ENCODE measurements at regions not wholly inside any gene's neighbourhood (a gene's known extent, or its start where the extent isn't known, plus 50 kb on each side); places are given as distances from the start of the nearest gene placed in this dataset.
A peak's percentile ranks its signal among the peaks of the same experiment; 100 is the strongest.

GRCh38 chr5:167290478-167290877, 1001.0 kb upstream of the WWC1 start:
- H4K20me1 ChIP-seq (replicated peaks; ENCODE audit: control insufficient read depth, extremely low read depth, insufficient read depth, low read length): no peaks in the 10 kb centered on the region
- DNase-seq (ENCODE audit: low read depth, low spot score) (no peak), FAIRE-seq (no peak)
- H3K9ac ChIP-seq (replicated peaks; ENCODE audit: extremely low read depth, insufficient read depth, low read length): no peak overlapping the region
- no peak overlapping the region for H3K4me2 ChIP-seq (ENCODE audit: insufficient read depth, low read length)
- intact Hi-C loops (cut with micrococcal nuclease): no loop called here
- H3K9me1 ChIP-seq (replicated peaks; ENCODE audit: control insufficient read depth, extremely low read depth, insufficient read depth, low read length): no peaks in the 10 kb centered on the region
- H3K27me3 ChIP-seq (ENCODE audit: control insufficient read depth in 2 of 2, insufficient read depth in 2 of 2, low read length in 2 of 2): no peaks in the 10 kb centered on the region
- H3K27ac ChIP-seq (ENCODE audit: insufficient read depth, low read depth, low read length): no peak overlapping the region
- no peak for TF ChIP-seq MYC (IDR thresholded peaks at IDR 0.05; ENCODE audit: low read depth, low read length)
- no peaks in the 10 kb centered on the region for H3K79me2 ChIP-seq (ENCODE audit: control insufficient read depth, insufficient read depth, low read length)
- no TSS peak for BruUV-seq (replicated peaks)
- H3K36me3 ChIP-seq (ENCODE audit: control insufficient read depth in 2 of 2, extremely low read depth in 1 of 2, insufficient read depth in 2 of 2, low read length in 2 of 2): no peaks in the 10 kb centered on the region
- H3K4me3 ChIP-seq (replicated peaks in 1 of 3; ENCODE audit: insufficient read depth in 1 of 3, low read depth in 1 of 3, low read length in 3 of 3): no peak overlapping the region
- dilution Hi-C loops (cut with MboI; ENCODE audit: extremely low pct_ligation_motif_present, low sequenced_read_pairs): no loop called here
- H3K4me1 ChIP-seq (ENCODE audit: control insufficient read depth, extremely low read depth, insufficient read depth, low read length): peaks cover 17% of the 10 kb centered on the region
- H3K9me3 ChIP-seq (replicated peaks; ENCODE audit: control insufficient read depth, insufficient read depth, low read length): no peaks in the 10 kb centered on the region
- POLR2A ChIA-PET: no interaction called here
- H2AFZ ChIP-seq (ENCODE audit: low read depth, low read length): no peak overlapping the region
- CTCF ChIA-PET: no interaction called here

- Histone ChIP-seq H3K79me2 (ENCODE audit: control insufficient read depth, insufficient read depth, low read length) (no peaks in the 10 kb centered on the region), H3K27ac (ENCODE audit: insufficient read depth, low read depth, low read length) (peak overlapping the region; percentile 88), H3K9ac (replicated peaks; ENCODE audit: extremely low read depth, insufficient read depth, low read length) (peak overlapping the region; percentile 27), H2AFZ (ENCODE audit: low read depth, low read length) (no peak overlapping the region), H3K36me3 (ENCODE audit: control insufficient read depth in 2 of 2, extremely low read depth in 1 of 2, insufficient read depth in 2 of 2, low read length in 2 of 2) (no peaks in the 10 kb centered on the region), H3K9me1 (replicated peaks; ENCODE audit: control insufficient read depth, extremely low read depth, insufficient read depth, low read length) (no peaks in the 10 kb centered on the region), H3K4me1 (ENCODE audit: control insufficient read depth, extremely low read depth, insufficient read depth, low read length) (peaks cover 28% of the 10 kb centered on the region), H3K4me3 (replicated peaks in 1 of 3; ENCODE audit: insufficient read depth in 1 of 3, low read depth in 1 of 3, low read length in 3 of 3) (peak overlapping the region in 1 of 3 experiments; percentile 33), H3K4me2 (ENCODE audit: insufficient read depth, low read length) (peak overlapping the region; percentile 90), H3K27me3 (ENCODE audit: control insufficient read depth in 2 of 2, insufficient read depth in 2 of 2, low read length in 2 of 2) (no peaks in the 10 kb centered on the region), H4K20me1 (replicated peaks; ENCODE audit: control insufficient read depth, extremely low read depth, insufficient read depth, low read length) (no peaks in the 10 kb centered on the region), H3K9me3 (replicated peaks; ENCODE audit: control insufficient read depth, insufficient read depth, low read length) (no peaks in the 10 kb centered on the region)
- POLR2A ChIA-PET: no interaction called here
- peak; percentile 92 for DNase-seq (ENCODE audit: low read depth, low spot score)
- intact Hi-C loops (cut with micrococcal nuclease): loop anchor here (2.0 kb wide), 1 partner anchor 924 kb away; no protein-coding TSS in a partner anchor
- peak; percentile 82 for TF ChIP-seq GATA2 (IDR thresholded peaks at IDR 0.05; ENCODE audit: insufficient read depth, insufficient read length, low read depth, low read length)
- no peak for TF ChIP-seq MYC (IDR thresholded peaks at IDR 0.05; ENCODE audit: low read depth, low read length)
- no peak for TF ChIP-seq EZH2 (IDR thresholded peaks at IDR 0.05; ENCODE audit: borderline replicate concordance, low read depth, low read length, severe bottlenecking)
- TF ChIP-seq POLR2AphosphoS5 (IDR thresholded peaks at IDR 0.05; ENCODE audit: insufficient read depth, low read depth, low read length): peak; percentile 70
- TF ChIP-seq MAX (IDR thresholded peaks at IDR 0.05; ENCODE audit: insufficient read depth, insufficient read length): peak; percentile 20
- TF ChIP-seq JUN (IDR thresholded peaks at IDR 0.05; ENCODE audit: borderline replicate concordance, insufficient read depth, insufficient read length, low read depth): peak; percentile 99
- TF ChIP-seq FOS (IDR thresholded peaks at IDR 0.05; ENCODE audit: borderline replicate concordance, insufficient read depth, low read length): peak; percentile 94
- dilution Hi-C loops (cut with MboI; ENCODE audit: extremely low pct_ligation_motif_present, low sequenced_read_pairs): no loop called here
- CTCF ChIA-PET: no interaction called here
- BruUV-seq (replicated peaks): no TSS peak
- peak; percentile 87 for FAIRE-seq
Observed at GRCh38 chr5:167294882-167295680, 996.4 kb upstream of the WWC1 start.

Data from endothelial cell of umbilical vein (primary cell).